ENCODE measurements at regions not wholly inside any gene's neighbourhood (a gene's known extent, or its start where the extent isn't known, plus 50 kb on each side); places are given as distances from the start of the nearest gene placed in this dataset.

- no peak for DNase-seq (ENCODE audit: low read depth in 2 of 2)
These were observed 111.4 kb upstream of the C1QTNF9B start for GRCh38 chr13:24008679-24009078.

- no peak for DNase-seq (ENCODE audit: low read depth in 2 of 2)
These were observed 114.0 kb upstream of the C1QTNF9B start for GRCh38 chr13:24011266-24011665.

- DNase-seq (ENCODE audit: low read depth in 2 of 2): no peak
These were observed 115.3 kb upstream of the C1QTNF9B start for GRCh38 chr13:24012648-24013047.

- DNase-seq (ENCODE audit: low read depth in 2 of 2): no peak
These were observed 115.9 kb upstream of the C1QTNF9B start for GRCh38 chr13:24013189-24013588.

- DNase-seq (ENCODE audit: low read depth in 2 of 2): no peak
These were observed 118.7 kb upstream of the C1QTNF9B start for GRCh38 chr13:24016046-24016445.

GRCh38 chr13:24022568-24022967 is 125.3 kb upstream of the C1QTNF9B start:
- no peak for DNase-seq (ENCODE audit: low read depth in 2 of 2)

- DNase-seq (ENCODE audit: low read depth in 2 of 2): no peak
These were observed 125.8 kb upstream of the C1QTNF9B start for GRCh38 chr13:24023073-24023472.

- no peak for DNase-seq (ENCODE audit: low read depth in 2 of 2)
These were observed 130.2 kb upstream of the C1QTNF9B start for GRCh38 chr13:24027494-24027893.

- no peak for DNase-seq (ENCODE audit: low read depth in 2 of 2)
These were observed 128.3 kb upstream of the SPATA13 start for GRCh38 chr13:24032252-24032651.

GRCh38 chr13:24032674-24033073 is 127.8 kb upstream of the SPATA13 start:
- DNase-seq (ENCODE audit: low read depth in 2 of 2): no peak

GRCh38 chr13:24033527-24034302 is 126.8 kb upstream of the SPATA13 start:
- no peak for DNase-seq (ENCODE audit: low read depth in 2 of 2)

GRCh38 chr13:24035411-24035810 is 125.1 kb upstream of the SPATA13 start:
- no peak for DNase-seq (ENCODE audit: low read depth in 2 of 2)

- DNase-seq (ENCODE audit: low read depth in 2 of 2): no peak
These were observed 124.4 kb upstream of the SPATA13 start for GRCh38 chr13:24036115-24036514.

- no peak for DNase-seq (ENCODE audit: low read depth in 2 of 2)
These were observed 122.1 kb upstream of the SPATA13 start for GRCh38 chr13:24038405-24038804.

GRCh38 chr13:24038841-24039330 is 121.6 kb upstream of the SPATA13 start:
- no peak for DNase-seq (ENCODE audit: low read depth in 2 of 2)

- no peak for DNase-seq (ENCODE audit: low read depth in 2 of 2)
These were observed 120.7 kb upstream of the SPATA13 start for GRCh38 chr13:24039621-24040475.

GRCh38 chr13:24040835-24041234 is 119.7 kb upstream of the SPATA13 start:
- no peak for DNase-seq (ENCODE audit: low read depth in 2 of 2)

GRCh38 chr13:24041651-24042225 is 118.8 kb upstream of the SPATA13 start:
- DNase-seq (ENCODE audit: low read depth in 2 of 2): no peak

- no peak for DNase-seq (ENCODE audit: low read depth in 2 of 2)
These were observed 117.6 kb upstream of the SPATA13 start for GRCh38 chr13:24042710-24043440.

GRCh38 chr13:24043590-24044350 is 116.8 kb upstream of the SPATA13 start:
- DNase-seq (ENCODE audit: low read depth in 2 of 2): no peak

GRCh38 chr13:24045597-24045996 is 114.9 kb upstream of the SPATA13 start:
- DNase-seq (ENCODE audit: low read depth in 2 of 2): no peak
